ENCODE measurements at regions not wholly inside any gene's neighbourhood (a gene's known extent, or its start where the extent isn't known, plus 50 kb on each side); places are given as distances from the start of the nearest gene placed in this dataset.

DNA sequence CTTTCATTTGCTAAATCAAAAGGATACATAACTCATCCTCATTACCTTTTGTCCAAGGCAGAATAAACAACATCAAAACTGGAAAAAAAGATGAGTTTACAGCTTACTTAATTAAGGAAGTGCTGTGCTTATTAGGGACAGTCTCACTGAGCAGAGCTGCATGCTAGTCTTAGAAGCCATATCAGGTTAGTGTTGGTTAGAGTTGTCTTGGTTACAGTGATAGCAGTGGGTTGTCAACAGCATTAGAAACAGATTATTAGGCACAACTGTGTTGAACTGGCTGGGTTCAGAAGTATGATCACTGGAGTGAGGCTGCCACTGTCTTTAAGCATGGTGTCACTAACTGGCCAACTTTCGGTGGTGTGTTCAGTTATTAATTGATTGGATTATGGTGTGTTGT lies 503.9 kb upstream of the IGFBP3 start:
- Histone ChIP-seq H3K36me3 (ENCODE audit: insufficient read depth) (no peaks in the 10 kb centered on the region), H4K20me1 (ENCODE audit: insufficient read depth) (no peaks in the 10 kb centered on the region), H3K79me2 (ENCODE audit: insufficient read depth, low read depth) (no peaks in the 10 kb centered on the region), H3K4me2 (no peak overlapping the region), H3K9ac (no peak overlapping the region), H3K27ac (no peak overlapping the region), H3K4me1 (ENCODE audit: low read depth, poor library complexity, severe bottlenecking) (no peaks in the 10 kb centered on the region), H3K27me3 (ENCODE audit: insufficient read depth, low read depth) (no peaks in the 10 kb centered on the region), H3K4me3 (IDR thresholded peaks at IDR 0.05; ENCODE audit: insufficient read depth, low read depth, low read length) (no peak overlapping the region), H2AFZ (ENCODE audit: low read depth) (no peak overlapping the region)
- TF ChIP-seq CTCF (conservative IDR thresholded peaks at IDR 0.05; ENCODE audit: low read depth, low read length) = no peak

DNA sequence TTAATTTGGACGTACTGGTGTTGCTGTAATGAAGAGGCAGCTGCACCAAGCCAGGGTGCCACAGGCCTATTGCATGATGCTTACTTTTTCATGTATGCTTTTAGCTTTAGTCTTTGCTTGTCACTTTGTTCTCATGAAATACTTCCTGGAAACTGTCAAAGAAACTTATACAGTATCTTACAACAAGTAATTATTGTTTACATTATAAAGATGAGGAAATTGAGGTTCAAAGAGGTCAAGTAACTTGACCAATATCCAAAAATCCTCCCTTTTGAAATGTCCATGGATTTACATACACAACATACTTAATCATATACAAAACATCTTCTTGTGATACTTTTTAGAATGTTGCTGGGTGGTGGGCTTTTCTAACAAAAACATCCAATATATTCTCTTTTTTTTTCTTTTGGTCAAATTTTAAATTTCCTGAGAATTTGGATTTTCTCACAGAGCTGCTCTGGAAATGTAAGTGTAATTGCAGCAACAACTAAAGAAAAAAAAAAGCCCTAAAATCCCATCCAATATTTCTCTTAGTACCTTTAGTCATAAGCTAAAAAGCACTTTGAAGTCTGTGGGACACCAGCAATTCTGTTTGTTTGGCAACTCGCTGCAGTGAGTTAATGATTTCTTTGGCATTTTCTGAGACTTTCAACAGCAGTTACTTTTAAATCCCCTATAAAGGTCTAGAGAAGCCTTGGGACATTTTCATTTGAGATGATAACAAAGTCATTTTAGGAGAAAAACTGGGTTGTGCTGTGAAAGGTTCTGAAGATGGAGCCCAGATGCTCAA lies 500.6 kb upstream of the IGFBP3 start:
- H3K27ac ChIP-seq = no peak overlapping the region
- H3K27me3 ChIP-seq (ENCODE audit: insufficient read depth, low read depth) = no peaks in the 10 kb centered on the region
- no peaks in the 10 kb centered on the region for H3K79me2 ChIP-seq (ENCODE audit: insufficient read depth, low read depth)
- H3K4me1 ChIP-seq (ENCODE audit: low read depth, poor library complexity, severe bottlenecking) = no peaks in the 10 kb centered on the region
- no peak overlapping the region for H3K4me3 ChIP-seq (IDR thresholded peaks at IDR 0.05; ENCODE audit: insufficient read depth, low read depth, low read length)
- no peaks in the 10 kb centered on the region for H4K20me1 ChIP-seq (ENCODE audit: insufficient read depth)
- no peak overlapping the region for H2AFZ ChIP-seq (ENCODE audit: low read depth)
- H3K4me2 ChIP-seq = no peak overlapping the region
- no peak for TF ChIP-seq CTCF (conservative IDR thresholded peaks at IDR 0.05; ENCODE audit: low read depth, low read length)
- no peaks in the 10 kb centered on the region for H3K36me3 ChIP-seq (ENCODE audit: insufficient read depth)
- H3K9ac ChIP-seq = no peak overlapping the region

DNA sequence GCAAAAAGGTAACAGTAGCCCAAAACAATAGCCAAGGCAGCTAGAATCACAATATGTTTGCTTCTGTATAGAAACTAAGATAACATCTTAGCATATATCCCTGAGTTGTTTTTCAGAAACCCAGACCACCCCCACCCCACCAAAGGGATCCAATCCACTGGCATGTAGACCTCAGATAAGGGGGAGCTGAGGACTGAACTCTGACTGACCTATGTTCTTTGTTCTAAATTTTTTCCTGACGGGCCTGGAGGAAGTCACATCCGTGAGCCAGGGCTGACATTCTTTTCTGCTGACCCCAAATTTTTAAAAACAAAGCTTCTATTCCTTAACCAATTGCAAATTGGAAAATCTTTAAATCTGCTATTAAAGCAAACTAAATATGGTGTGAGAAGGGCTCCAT lies 493.9 kb upstream of the IGFBP3 start:
- Histone ChIP-seq H3K27me3 (ENCODE audit: insufficient read depth, low read depth) (no peaks in the 10 kb centered on the region), H3K4me1 (ENCODE audit: low read depth, poor library complexity, severe bottlenecking) (no peaks in the 10 kb centered on the region), H4K20me1 (ENCODE audit: insufficient read depth) (no peaks in the 10 kb centered on the region), H3K27ac (no peak overlapping the region), H3K36me3 (ENCODE audit: insufficient read depth) (no peaks in the 10 kb centered on the region), H3K9ac (no peak overlapping the region), H2AFZ (ENCODE audit: low read depth) (no peak overlapping the region), H3K4me3 (IDR thresholded peaks at IDR 0.05; ENCODE audit: insufficient read depth, low read depth, low read length) (no peak overlapping the region), H3K4me2 (no peak overlapping the region), H3K79me2 (ENCODE audit: insufficient read depth, low read depth) (no peaks in the 10 kb centered on the region)
- TF ChIP-seq CTCF (conservative IDR thresholded peaks at IDR 0.05; ENCODE audit: low read depth, low read length) = no peak

DNA sequence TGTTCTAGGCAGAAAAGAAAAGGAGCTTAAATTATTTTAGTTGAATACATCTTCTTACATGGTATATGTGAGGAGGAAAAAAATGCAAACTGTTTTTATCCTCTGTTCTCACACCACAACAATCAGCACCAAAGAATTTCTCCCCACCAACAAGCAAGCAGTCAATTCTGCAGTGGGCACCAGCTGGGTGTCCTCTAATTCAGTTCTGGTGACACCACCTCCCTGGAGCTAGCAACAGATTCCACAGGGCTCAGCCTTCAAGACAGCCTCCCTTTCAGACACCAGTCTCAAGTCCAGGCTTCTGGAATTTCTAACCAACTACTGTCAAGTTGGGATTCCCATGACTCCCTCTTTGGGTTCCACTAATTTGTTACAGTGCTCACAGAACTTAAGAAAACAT lies 490.2 kb upstream of the IGFBP3 start:
- TF ChIP-seq CTCF (conservative IDR thresholded peaks at IDR 0.05; ENCODE audit: low read depth, low read length) = no peak
- Histone ChIP-seq H4K20me1 (ENCODE audit: insufficient read depth) (no peaks in the 10 kb centered on the region), H3K27me3 (ENCODE audit: insufficient read depth, low read depth) (no peaks in the 10 kb centered on the region), H3K9ac (no peak overlapping the region), H3K4me3 (IDR thresholded peaks at IDR 0.05; ENCODE audit: insufficient read depth, low read depth, low read length) (no peak overlapping the region), H3K4me2 (no peak overlapping the region), H3K4me1 (ENCODE audit: low read depth, poor library complexity, severe bottlenecking) (no peaks in the 10 kb centered on the region), H3K79me2 (ENCODE audit: insufficient read depth, low read depth) (no peaks in the 10 kb centered on the region), H3K27ac (no peak overlapping the region), H2AFZ (ENCODE audit: low read depth) (no peak overlapping the region), H3K36me3 (ENCODE audit: insufficient read depth) (no peaks in the 10 kb centered on the region)
